Peyer's patch (tissue), 4 donors: ENCODE measurements at regions not wholly inside any gene's neighbourhood (a gene's known extent, or its start where the extent isn't known, plus 50 kb on each side); places are given as distances from the start of the nearest gene placed in this dataset.

Experiments used
- DNase-seq, 3 donors: peaks; one replicate each; pipeline ENCODE4 v3.0.0-alpha.2; 2017 to 2019
- H3K27ac ChIP-seq, 4 donors: fragments of 200-600 bp; sonication (generic); one replicate each; pipeline ENCODE4 v1.5.1; 2016 to 2019
- H3K27me3 ChIP-seq, 2 donors: fragments of 200-600 bp; sonication (generic); one replicate each; pipeline ENCODE4 v1.5.1; 2019
- H3K36me3 ChIP-seq, 3 donors: fragments of 200-600 bp; sonication (generic); one replicate each; pipeline ENCODE4 v1.5.1; 2016 to 2019
- H3K4me1 ChIP-seq, 4 donors: fragments of 200-600 bp; sonication (generic); one replicate each; pipeline ENCODE4 v1.5.1; 2016 to 2019
- H3K4me3 ChIP-seq, 4 donors: fragments of 200-600 bp; sonication (generic); 1 replicate in 3 of 4; 2 replicates in 1 of 4; pipeline ENCODE4 v1.5.1; 2016 to 2019; ENCODE audit warnings: mild to moderate bottlenecking in 1 of 4
- H3K9me3 ChIP-seq, 4 donors: fragments of 200-600 bp; sonication (generic); one replicate each; pipeline ENCODE4 v1.5.1; 2016 to 2019; ENCODE audit warnings: mild to moderate bottlenecking in 1 of 4
- CTCF ChIP-seq, 6 experiments: fragments of 450-650 bp in 4 of 6; fragments of 200-600 bp in 2 of 6; sonication (generic) in 1 of 6; IDR thresholded peaks; one replicate each; pipeline ENCODE4 v1.5.1; 2017 to 2019; ENCODE audit warnings: antibody characterized with exemption in 6 of 6, mild to moderate bottlenecking in 3 of 6, moderate library complexity in 1 of 6
- POLR2A ChIP-seq, 2 donors: fragments of 450-650 bp; IDR thresholded peaks; one replicate each; pipeline ENCODE4 v1.5.1; 2017; ENCODE audit warnings: antibody characterized with exemption in 2 of 2, mild to moderate bottlenecking in 2 of 2, moderate library complexity in 2 of 2

- no peak overlapping the region for H3K27ac ChIP-seq
- no peak for DNase-seq
- no peaks in the 10 kb centered on the region for H3K9me3 ChIP-seq
- TF ChIP-seq POLR2A (IDR thresholded peaks at IDR 0.05) (no peak), CTCF (IDR thresholded peaks at IDR 0.05) (no peak)
- H3K27me3 ChIP-seq, result no peaks in the 10 kb centered on the region
- no peak overlapping the region for H3K4me3 ChIP-seq
- no peaks in the 10 kb centered on the region for H3K36me3 ChIP-seq
- H3K4me1 ChIP-seq, result no peaks in the 10 kb centered on the region
These were observed 87.6 kb upstream of the SOX2 start for GRCh38 chr3:181623924-181624694.

- no peak overlapping the region for H3K4me3 ChIP-seq
- no peak overlapping the region for H3K27ac ChIP-seq
- no peaks in the 10 kb centered on the region for H3K9me3 ChIP-seq
- no peaks in the 10 kb centered on the region for H3K36me3 ChIP-seq
- H3K4me1 ChIP-seq, result no peaks in the 10 kb centered on the region
- no peak for DNase-seq
- H3K27me3 ChIP-seq, result no peaks in the 10 kb centered on the region
- TF ChIP-seq CTCF (IDR thresholded peaks at IDR 0.05), result no peak
- TF ChIP-seq POLR2A (IDR thresholded peaks at IDR 0.05), result no peak
These were observed 89.4 kb upstream of the SOX2 start for GRCh38 chr3:181622365-181622764.

GRCh38 chr3:181619897-181620296 lies 91.8 kb upstream of the SOX2 start:
- Histone ChIP-seq H3K27ac (no peak overlapping the region), H3K4me3 (no peak overlapping the region), H3K36me3 (no peaks in the 10 kb centered on the region), H3K4me1 (no peaks in the 10 kb centered on the region), H3K9me3 (no peaks in the 10 kb centered on the region), H3K27me3 (no peaks in the 10 kb centered on the region)
- no peak for DNase-seq
- TF ChIP-seq CTCF (IDR thresholded peaks at IDR 0.05), result no peak
- TF ChIP-seq POLR2A (IDR thresholded peaks at IDR 0.05), result no peak

- Histone ChIP-seq H3K27me3 (no peaks in the 10 kb centered on the region), H3K27ac (no peak overlapping the region), H3K36me3 (no peaks in the 10 kb centered on the region), H3K4me1 (no peaks in the 10 kb centered on the region), H3K9me3 (no peaks in the 10 kb centered on the region), H3K4me3 (no peak overlapping the region)
- DNase-seq, result no peak
- TF ChIP-seq CTCF (IDR thresholded peaks at IDR 0.05) (no peak), POLR2A (IDR thresholded peaks at IDR 0.05) (no peak)
These were observed 93.5 kb upstream of the SOX2 start for GRCh38 chr3:181618260-181618659.

GRCh38 chr3:181616088-181617070 lies 95.3 kb upstream of the SOX2 start:
- Histone ChIP-seq H3K27ac (no peak overlapping the region), H3K4me3 (no peak overlapping the region), H3K9me3 (no peaks in the 10 kb centered on the region), H3K27me3 (no peaks in the 10 kb centered on the region), H3K4me1 (no peaks in the 10 kb centered on the region), H3K36me3 (no peaks in the 10 kb centered on the region)
- DNase-seq, result no peak
- TF ChIP-seq CTCF (IDR thresholded peaks at IDR 0.05) (no peak), POLR2A (IDR thresholded peaks at IDR 0.05) (no peak)
